Heart left ventricle (tissue), 13 donors: ENCODE measurements at regions not wholly inside any gene's neighbourhood (a gene's known extent, or its start where the extent isn't known, plus 50 kb on each side); places are given as distances from the start of the nearest gene placed in this dataset.

Experiments used
- POLR2A ChIP-seq, 2 donors: fragments of 450-650 bp; IDR thresholded peaks; one replicate each; pipeline ENCODE4 v1.6.1; 2017; ENCODE audit warnings: antibody characterized with exemption in 2 of 2, mild to moderate bottlenecking in 2 of 2, moderate library complexity in 2 of 2
- TF ChIP-seq, protein P1 (sequence below), 12 donors: fragments of 200-600 bp; sonication (generic) in 4 of 12; IDR thresholded peaks; one replicate each; pipeline versions ENCODE4 v1.5.0 to v1.8.0; 2018 to 2022; ENCODE audit warnings: antibody characterized with exemption in 12 of 12, mild to moderate bottlenecking in 5 of 12
- donor health status: ischemic (EF 13 %, LVEDD 7.1; RV severe dilation, severe dysfunction).
- donor health status: DM: no; HTN: yes; CAD: no.
- donor health status: DM: no; HTN: no; CAD: no.
- donor health status: ischemic (EF 25% LVEDD 6.9; RV normal size, moderate dysfunction).
- donor health status: ischemic (EF 25% LVEDD 5.7; RV mildly dilated, moderate dysfunction).
- donor health status: ischemic (EF 35%, LVEDD 5.7; RV mildly dilated, moderate dysfunction).
- donor health status: nonischemic (EF 11% LVEDD 7.7; RV severe dilation, severe dysfunction).
- donor health status: DM: yes; HTN: yes; CAD: no.
- donor health status: PGD.
- donor health status: ischemic (EF 29% LVEDD 5.4; RV normal size, mild dysfunction).
- donor health status: nonischemic (EF 23%, LVEDD 6.1; RV moderate dilation, normal function).

DNA sequence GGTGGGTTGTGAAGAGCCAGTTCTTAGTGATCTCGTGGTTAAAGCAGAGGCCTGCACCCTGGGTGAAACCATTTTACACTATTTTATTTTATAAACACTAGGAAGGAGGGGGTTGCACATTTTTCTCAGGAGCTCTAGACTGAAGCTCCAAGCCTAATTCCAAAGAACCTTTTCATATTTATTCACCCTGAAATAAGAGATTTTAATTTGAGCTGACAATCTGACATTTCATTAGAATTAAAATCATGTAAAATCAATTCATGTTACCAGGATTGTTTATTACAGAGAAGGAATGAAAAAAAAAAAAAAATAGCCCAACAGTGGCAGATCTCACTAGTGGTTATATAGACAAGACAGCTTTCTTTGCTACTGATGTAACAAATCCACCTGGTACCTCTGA, 222.5 kb upstream of the SOX4 start:
- TF ChIP-seq, protein P1, sequence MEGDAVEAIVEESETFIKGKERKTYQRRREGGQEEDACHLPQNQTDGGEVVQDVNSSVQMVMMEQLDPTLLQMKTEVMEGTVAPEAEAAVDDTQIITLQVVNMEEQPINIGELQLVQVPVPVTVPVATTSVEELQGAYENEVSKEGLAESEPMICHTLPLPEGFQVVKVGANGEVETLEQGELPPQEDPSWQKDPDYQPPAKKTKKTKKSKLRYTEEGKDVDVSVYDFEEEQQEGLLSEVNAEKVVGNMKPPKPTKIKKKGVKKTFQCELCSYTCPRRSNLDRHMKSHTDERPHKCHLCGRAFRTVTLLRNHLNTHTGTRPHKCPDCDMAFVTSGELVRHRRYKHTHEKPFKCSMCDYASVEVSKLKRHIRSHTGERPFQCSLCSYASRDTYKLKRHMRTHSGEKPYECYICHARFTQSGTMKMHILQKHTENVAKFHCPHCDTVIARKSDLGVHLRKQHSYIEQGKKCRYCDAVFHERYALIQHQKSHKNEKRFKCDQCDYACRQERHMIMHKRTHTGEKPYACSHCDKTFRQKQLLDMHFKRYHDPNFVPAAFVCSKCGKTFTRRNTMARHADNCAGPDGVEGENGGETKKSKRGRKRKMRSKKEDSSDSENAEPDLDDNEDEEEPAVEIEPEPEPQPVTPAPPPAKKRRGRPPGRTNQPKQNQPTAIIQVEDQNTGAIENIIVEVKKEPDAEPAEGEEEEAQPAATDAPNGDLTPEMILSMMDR (IDR thresholded peaks at IDR 0.05) = no peak
- no peak for TF ChIP-seq POLR2A (IDR thresholded peaks at IDR 0.05)
